ENCODE measurements at regions not wholly inside any gene's neighbourhood (a gene's known extent, or its start where the extent isn't known, plus 50 kb on each side); places are given as distances from the start of the nearest gene placed in this dataset.

- H3K27me3 ChIP-seq: no peaks in the 10 kb centered on the region
- H3K36me3 ChIP-seq (replicated peaks in 1 of 2; ENCODE audit: insufficient read depth in 1 of 2, low read depth in 2 of 2): no peaks in the 10 kb centered on the region
- WGBS, 2 donors: 74 to 100% methylated on average over 1 of the region's 1 CpG
- H3K4me1 ChIP-seq: no peaks in the 10 kb centered on the region
- H3K4me3 ChIP-seq: no peak overlapping the region
- intact Hi-C loops (cut with DNase I): no loop called here
- H3K27ac ChIP-seq: peak overlapping the region in 3 of 4 donors; percentile 28 to 71 (median 39)
- TF ChIP-seq POLR2A (IDR thresholded peaks at IDR 0.05) (no peak), CTCF (IDR thresholded peaks at IDR 0.05) (no peak)
- H3K9me3 ChIP-seq: no peaks in the 10 kb centered on the region
- ATAC-seq: no peak
- DNase-seq: no peak
Measured at GRCh38 chr18:70422391-70422965, 133.6 kb downstream of the SOCS6 start.

- peak; percentile 62 to 87 (median 68) for DNase-seq
- Histone ChIP-seq H3K27ac (peak overlapping the region in 2 of 4 donors; percentile 39 to 71), H3K27me3 (no peaks in the 10 kb centered on the region), H3K9me3 (no peaks in the 10 kb centered on the region), H3K36me3 (replicated peaks in 1 of 2; ENCODE audit: insufficient read depth in 1 of 2, low read depth in 2 of 2) (no peaks in the 10 kb centered on the region), H3K4me3 (no peak overlapping the region), H3K4me1 (no peaks in the 10 kb centered on the region)
- intact Hi-C loops (cut with DNase I): no loop called here
- ATAC-seq: peak; percentile 89
- no peak for TF ChIP-seq CTCF (IDR thresholded peaks at IDR 0.05)
- 54 to 61% methylated on average over 8 of the region's 8 CpGs for WGBS, 2 donors
Measured at GRCh38 chr18:70421471-70422390, 132.9 kb downstream of the SOCS6 start.

GRCh38 chr18:70420146-70420898 is 131.5 kb downstream of the SOCS6 start:
- no peaks in the 10 kb centered on the region for H3K36me3 ChIP-seq (replicated peaks in 1 of 2; ENCODE audit: insufficient read depth in 1 of 2, low read depth in 2 of 2)
- TF ChIP-seq POLR2A (IDR thresholded peaks at IDR 0.05) (no peak), CTCF (IDR thresholded peaks at IDR 0.05) (no peak)
- DNase-seq: peak in 1 of 4 donors; percentile 31

GRCh38 chr18:70419526-70419925 is 130.7 kb downstream of the SOCS6 start:
- no peak overlapping the region for H3K27ac ChIP-seq
- H3K9me3 ChIP-seq: no peaks in the 10 kb centered on the region
- no peaks in the 10 kb centered on the region for H3K36me3 ChIP-seq (replicated peaks in 1 of 2; ENCODE audit: insufficient read depth in 1 of 2, low read depth in 2 of 2)
- no peaks in the 10 kb centered on the region for H3K4me1 ChIP-seq
- DNase-seq (no peak), ATAC-seq (no peak)
- intact Hi-C loops (cut with DNase I): no loop called here
- H3K4me3 ChIP-seq: no peak overlapping the region
- TF ChIP-seq POLR2A (IDR thresholded peaks at IDR 0.05) (no peak), CTCF (IDR thresholded peaks at IDR 0.05) (no peak)
- 35 to 45% methylated on average over 3 of the region's 3 CpGs for WGBS, 2 donors
- H3K27me3 ChIP-seq: no peaks in the 10 kb centered on the region

More at GRCh38 chr18:70420146-70420898, 131.5 kb downstream of the SOCS6 start:
- no peak for ATAC-seq
- WGBS, 2 donors: 50 to 68% methylated on average over 4 of the region's 4 CpGs
- no peaks in the 10 kb centered on the region for H3K9me3 ChIP-seq
- intact Hi-C loops (cut with DNase I): no loop called here
- no peaks in the 10 kb centered on the region for H3K27me3 ChIP-seq
- H3K4me3 ChIP-seq: no peak overlapping the region
- peak overlapping the region in 1 of 4 donors; percentile 24 for H3K27ac ChIP-seq
- no peaks in the 10 kb centered on the region for H3K4me1 ChIP-seq
